HFFc6 (cell line): ENCODE measurements at regions not wholly inside any gene's neighbourhood (a gene's known extent, or its start where the extent isn't known, plus 50 kb on each side); places are given as distances from the start of the nearest gene placed in this dataset.
"Not testable (repeated sequence)": the region's sequence is repeated elsewhere in the genome, so short reads cannot be mapped to it uniquely, and the experiment has no call there.

Experiments used
- DNase-seq: peaks from one replicate; pipeline ENCODE4 v3.0.0-alpha.2; 2018
- H3K27ac Mint-ChIP-seq: 2 replicates; pipeline ENCODE4 v1.8.0; 2020; ENCODE audit warnings: mild to moderate bottlenecking, mixed read lengths
- H3K27me3 Mint-ChIP-seq: 2 replicates; pipeline ENCODE4 v1.8.0; 2021; ENCODE audit warnings: mild to moderate bottlenecking, moderate library complexity, mixed read lengths; ENCODE audit not compliant: insufficient read depth
- H3K36me3 Mint-ChIP-seq: 2 replicates; pipeline ENCODE4 v1.8.0; 2021; ENCODE audit warnings: low read depth, mixed read lengths
- H3K4me1 Mint-ChIP-seq: 2 replicates; pipeline ENCODE4 v1.8.0; 2020; ENCODE audit warnings: low read depth, mixed read lengths
- H3K4me3 Mint-ChIP-seq: 2 replicates; pipeline ENCODE4 v1.8.0; 2020; ENCODE audit warnings: mild to moderate bottlenecking, moderate library complexity, mixed read lengths
- H3K9me3 Mint-ChIP-seq: 2 replicates; pipeline ENCODE4 v1.8.0; 2020; ENCODE audit warnings: mild to moderate bottlenecking, mixed read lengths
- CTCF ChIP-seq: fragments of 200-600 bp; sonication (generic); IDR thresholded peaks from 2 replicates; pipeline ENCODE4 v1.5.0; 2021; ENCODE audit warnings: antibody characterized with exemption, mild to moderate bottlenecking

GRCh38 chr2:90021234-90021633, 1329.8 kb downstream of the RPIA start:
- H3K9me3 Mint-ChIP-seq, H3K27ac Mint-ChIP-seq, H3K4me1 Mint-ChIP-seq, H3K4me3 Mint-ChIP-seq, H3K36me3 Mint-ChIP-seq, DNase-seq, H3K27me3 Mint-ChIP-seq: not testable (repeated sequence)
- TF ChIP-seq CTCF: peak; percentile 39; the same call in 1 of the 2 replicates

- not testable (repeated sequence) for H3K27me3 Mint-ChIP-seq, H3K27ac Mint-ChIP-seq, H3K4me3 Mint-ChIP-seq, H3K4me1 Mint-ChIP-seq, H3K36me3 Mint-ChIP-seq, DNase-seq, H3K9me3 Mint-ChIP-seq
- peak; percentile 68 for TF ChIP-seq CTCF
Observed at GRCh38 chr2:90027231-90027643, 1335.8 kb downstream of the RPIA start.

- H3K27ac Mint-ChIP-seq, H3K36me3 Mint-ChIP-seq, H3K4me3 Mint-ChIP-seq, DNase-seq, H3K9me3 Mint-ChIP-seq, H3K27me3 Mint-ChIP-seq, H3K4me1 Mint-ChIP-seq: not testable (repeated sequence)
Observed at GRCh38 chr2:90028381-90029079, 1337.1 kb downstream of the RPIA start.

DNA sequence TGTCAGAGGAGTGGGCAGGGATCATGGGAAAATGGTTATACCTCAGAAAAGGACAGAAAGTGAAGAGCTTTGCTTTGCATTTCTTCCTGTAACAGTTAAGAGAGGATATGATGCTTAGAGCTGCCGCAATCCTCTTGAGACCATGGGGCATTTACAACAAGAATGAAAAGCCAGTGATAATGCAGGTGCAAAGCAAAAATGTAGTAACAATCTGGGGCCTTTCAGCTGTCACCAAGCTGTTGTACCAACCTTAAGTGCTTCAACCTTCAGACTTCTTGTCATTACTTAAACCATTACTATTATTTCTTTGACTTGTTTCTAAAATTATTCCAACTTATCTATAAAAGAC, 1337.6 kb downstream of the RPIA start:
- not testable (repeated sequence) for H3K4me1 Mint-ChIP-seq, H3K4me3 Mint-ChIP-seq, H3K27ac Mint-ChIP-seq, DNase-seq, H3K27me3 Mint-ChIP-seq, H3K9me3 Mint-ChIP-seq, H3K36me3 Mint-ChIP-seq

GRCh38 chr2:90032269-90032668, 1340.8 kb downstream of the RPIA start:
- H3K27ac Mint-ChIP-seq, H3K9me3 Mint-ChIP-seq, H3K27me3 Mint-ChIP-seq, H3K36me3 Mint-ChIP-seq, DNase-seq, H3K4me1 Mint-ChIP-seq, H3K4me3 Mint-ChIP-seq: not testable (repeated sequence)

DNA sequence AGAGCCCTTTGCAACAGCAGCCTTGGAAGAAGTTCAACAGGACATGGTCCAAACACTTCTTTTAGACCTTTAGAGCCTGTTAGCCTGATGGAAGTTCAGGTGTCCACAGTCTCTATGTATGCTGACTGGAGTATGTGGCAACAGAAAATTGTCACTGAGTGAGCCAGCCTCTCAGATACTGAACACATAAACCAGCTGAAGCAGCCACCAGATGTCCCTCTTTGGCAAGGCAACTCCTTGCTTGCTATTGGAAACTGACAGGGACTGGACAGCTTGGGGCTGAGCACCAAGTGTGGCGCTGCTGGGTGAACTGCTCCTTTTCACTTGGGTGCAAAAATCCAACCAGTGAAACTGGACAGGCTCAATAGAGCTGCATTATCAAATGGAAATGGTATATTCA, 1344.9 kb downstream of the RPIA start:
- H3K4me3 Mint-ChIP-seq: not testable (repeated sequence)

GRCh38 chr2:90039093-90039492, 1347.6 kb downstream of the RPIA start:
- H3K27ac Mint-ChIP-seq, DNase-seq, H3K9me3 Mint-ChIP-seq, H3K4me1 Mint-ChIP-seq, H3K36me3 Mint-ChIP-seq, H3K27me3 Mint-ChIP-seq, H3K4me3 Mint-ChIP-seq: not testable (repeated sequence)

More for the DNA sequence above, 1344.9 kb downstream of the RPIA start:
- H3K27ac Mint-ChIP-seq, DNase-seq, H3K36me3 Mint-ChIP-seq, H3K9me3 Mint-ChIP-seq, H3K27me3 Mint-ChIP-seq, H3K4me1 Mint-ChIP-seq: not testable (repeated sequence)

- H3K36me3 Mint-ChIP-seq, DNase-seq, H3K4me1 Mint-ChIP-seq, H3K4me3 Mint-ChIP-seq, H3K27me3 Mint-ChIP-seq, H3K27ac Mint-ChIP-seq, H3K9me3 Mint-ChIP-seq: not testable (repeated sequence)
Observed at GRCh38 chr2:90047776-90048175, 1356.3 kb downstream of the RPIA start.

- not testable (repeated sequence) for H3K27me3 Mint-ChIP-seq, H3K27ac Mint-ChIP-seq, H3K9me3 Mint-ChIP-seq, DNase-seq, H3K4me1 Mint-ChIP-seq, H3K36me3 Mint-ChIP-seq, H3K4me3 Mint-ChIP-seq
Observed at GRCh38 chr2:90052113-90052631, 1360.7 kb downstream of the RPIA start.
